HCT116 (cell line): ENCODE measurements at regions not wholly inside any gene's neighbourhood (a gene's known extent, or its start where the extent isn't known, plus 50 kb on each side); places are given as distances from the start of the nearest gene placed in this dataset.

Experiments used
- ATAC-seq: fragments of 200-7000 bp; cut with Tn5 transposase; 2 replicates; pipeline ENCODE4 v1.9.1; 2020; ENCODE audit warnings: mild to moderate bottlenecking, moderate library complexity
- BruUV-seq: library from RNA; stranded (reverse); fragments of 400-500 nt; replicated peaks from 2 replicates; lab custom pipeline; 2021; lab: Mats Ljungman, UMichigan
- CTCF ChIA-PET: fragments of 300-600 bp; sonication (Branson Sonifier 250); formaldehyde crosslinking; loops from one replicate; lab custom pipeline; 2021; ENCODE audit warnings: antibody characterized with exemption; lab: Charles Lee
- POLR2A ChIA-PET: fragments of 300-600, 350-600 bp; sonication (Branson Sonifier 250); formaldehyde crosslinking; loops from one replicate; lab custom pipeline; 2021; ENCODE audit warnings: antibody characterized with exemption; lab: Charles Lee
- RAD21 ChIA-PET, 2 experiments: fragments of 300-600 bp; sonication (Branson Sonifier 250); formaldehyde crosslinking; loops; one replicate each; lab custom pipeline; 2023; ENCODE audit warnings: low total read pairs in 2 of 2; ENCODE audit not compliant: uncharacterized antibody in 2 of 2, unreplicated experiment in 2 of 2, low non-redundant PET in 1 of 2; lab: Charles Lee
- DNase-seq: peaks from one replicate; pipeline ENCODE4 v3.0.0-alpha.2; 2010; ENCODE audit warnings: low read depth, low spot score
- H2AFZ ChIP-seq: fragments of 200-600 bp; shearing (Covaris generic), sonication (generic); 2 replicates; pipeline ENCODE4 v1.6.1; 2017; ENCODE audit warnings: low read depth, mixed run types, mixed read lengths, antibody characterized with exemption, low read length; ENCODE audit not compliant: poor library complexity, severe bottlenecking
- H3K27ac ChIP-seq: 2 replicates; pipeline ENCODE4 v1.5.1; 2012; ENCODE audit warnings: low read depth, low read length
- H3K27me3 ChIP-seq: fragments of 200-600 bp; sonication (generic); 2 replicates; pipeline ENCODE4 v1.6.1; 2016; ENCODE audit warnings: mixed run types, low read length, mixed read lengths; ENCODE audit not compliant: insufficient read depth
- H3K36me3 ChIP-seq, 2 experiments: fragments of 200-500 bp in 1 of 2; fragments of 200-600 bp in 1 of 2; sonication (Bioruptor generic) in 1 of 2; sonication (generic) in 1 of 2; 2 replicates each; pipeline versions ENCODE4 v1.5.1 to v1.6.1; 2014 to 2016; ENCODE audit warnings: low read length in 2 of 2, inconsistent platforms in 1 of 2, mixed read lengths in 1 of 2, mixed run types in 1 of 2; ENCODE audit not compliant: insufficient read depth in 2 of 2, control insufficient read depth in 1 of 2
- H3K4me1 ChIP-seq, 2 experiments: fragments of 200-600 bp in 1 of 2; sonication (generic) in 1 of 2; 2 replicates each; pipeline versions ENCODE4 v1.5.1 to v1.6.1; 2012 to 2017; ENCODE audit warnings: low read length in 2 of 2, inconsistent platforms in 1 of 2, mild to moderate bottlenecking in 1 of 2, mixed read lengths in 1 of 2, mixed run types in 1 of 2, moderate library complexity in 1 of 2; ENCODE audit not compliant: insufficient read depth in 2 of 2, control insufficient read depth in 1 of 2
- H3K4me2 ChIP-seq: fragments of 200-600 bp; sonication (generic); 2 replicates; pipeline ENCODE4 v1.6.1; 2017; ENCODE audit warnings: mixed run types, low read length, mixed read lengths
- H3K4me3 ChIP-seq, 2 experiments: fragments of 200-600 bp in 1 of 2; sonication (generic) in 1 of 2; replicated peaks in 1 of 2; 2 replicates each; pipeline ENCODE4 v1.5.1; 2011 to 2016; ENCODE audit warnings: low read length in 2 of 2, control low read depth in 1 of 2, low read depth in 1 of 2, mild to moderate bottlenecking in 1 of 2, mixed read lengths in 1 of 2, mixed run types in 1 of 2
- H3K79me2 ChIP-seq: fragments of 200-600 bp; sonication (generic); 2 replicates; pipeline ENCODE4 v1.6.1; 2017; ENCODE audit warnings: mild to moderate bottlenecking, mixed run types, low read length, moderate library complexity, mixed read lengths; ENCODE audit not compliant: insufficient read depth
- H3K9ac ChIP-seq: fragments of 200-600 bp; sonication (generic); 2 replicates; pipeline ENCODE4 v1.6.1; 2016; ENCODE audit warnings: low read length, mixed read lengths
- H3K9me2 ChIP-seq: fragments of 200-600 bp; sonication (generic), shearing (Covaris generic); 2 replicates; pipeline ENCODE4 v1.6.1; 2017; ENCODE audit warnings: mixed run types, mild to moderate bottlenecking, moderate library complexity; ENCODE audit not compliant: insufficient read depth
- H3K9me3 ChIP-seq, 2 experiments: fragments of 200-500 bp in 1 of 2; fragments of 200-600 bp in 1 of 2; sonication (Bioruptor generic) in 1 of 2; sonication (generic) in 1 of 2; 2 replicates each; pipeline ENCODE4 v1.6.1; 2014 to 2017; ENCODE audit warnings: low read length in 2 of 2, mixed read lengths in 2 of 2, inconsistent platforms in 1 of 2, low read depth in 1 of 2, mild to moderate bottlenecking in 1 of 2, mixed run types in 1 of 2, moderate library complexity in 1 of 2; ENCODE audit not compliant: control insufficient read depth in 1 of 2, insufficient read depth in 1 of 2
- H4K20me1 ChIP-seq: fragments of 200-600 bp; sonication (generic), shearing (Covaris generic); 2 replicates; pipeline ENCODE4 v1.6.1; 2017; ENCODE audit warnings: mixed run types, mild to moderate bottlenecking, moderate library complexity; ENCODE audit not compliant: insufficient read depth
- CBX3 ChIP-seq: IDR thresholded peaks from 2 replicates; pipeline ENCODE4 v1.6.1; 2012; ENCODE audit warnings: low read depth
- CEBPB ChIP-seq: IDR thresholded peaks from 2 replicates; pipeline ENCODE4 v1.6.1; 2012; ENCODE audit warnings: low read depth
- EGR1 ChIP-seq: IDR thresholded peaks from 2 replicates; pipeline ENCODE4 v1.6.1; 2012; ENCODE audit warnings: low read depth
- EZH2 ChIP-seq: fragments of 200-600 bp; sonication (generic); IDR thresholded peaks from 2 replicates; pipeline ENCODE4 v1.6.1; 2017; ENCODE audit warnings: antibody characterized with exemption, mixed run types
- EZH2phosphoT487 ChIP-seq: fragments of 200-600 bp; IDR thresholded peaks from 2 replicates; pipeline ENCODE4 v1.6.1; 2018; ENCODE audit warnings: antibody characterized with exemption, borderline replicate concordance
- JUND ChIP-seq: IDR thresholded peaks from 2 replicates; pipeline ENCODE4 v1.6.1; 2012
- POLR2A ChIP-seq: IDR thresholded peaks from 2 replicates; pipeline ENCODE4 v1.7.0; 2011; ENCODE audit warnings: borderline replicate concordance; ENCODE audit not compliant: insufficient read depth, insufficient read length; ENCODE audit errors: extremely low read depth
- POLR2AphosphoS5 ChIP-seq: IDR thresholded peaks from 2 replicates; pipeline ENCODE4 v1.6.1; 2011; ENCODE audit warnings: mild to moderate bottlenecking, low read depth, low read length, moderate library complexity
- RAD21 ChIP-seq: IDR thresholded peaks from 2 replicates; pipeline ENCODE4 v1.6.1; 2012; ENCODE audit warnings: low read depth, mild to moderate bottlenecking
- SIN3A ChIP-seq: IDR thresholded peaks from 2 replicates; pipeline ENCODE4 v1.6.1; 2012; ENCODE audit warnings: low read depth
- SRF ChIP-seq: IDR thresholded peaks from 2 replicates; pipeline ENCODE4 v1.6.1; 2012; ENCODE audit warnings: low read depth
- TCF7L2 ChIP-seq: IDR thresholded peaks from 2 replicates; pipeline ENCODE4 v1.7.0; 2011; ENCODE audit warnings: borderline replicate concordance, inconsistent platforms; ENCODE audit not compliant: insufficient read depth, insufficient read length; ENCODE audit errors: extremely low read depth
- YY1 ChIP-seq: IDR thresholded peaks from 2 replicates; pipeline ENCODE4 v1.6.1; 2011; ENCODE audit warnings: low read length, low read depth, moderate library complexity, mild to moderate bottlenecking; ENCODE audit not compliant: insufficient replicate concordance; ENCODE audit errors: extremely low read depth
- ZBTB33 ChIP-seq: IDR thresholded peaks from 2 replicates; pipeline ENCODE4 v1.6.1; 2011; ENCODE audit warnings: mild to moderate bottlenecking, low read length, moderate library complexity; ENCODE audit not compliant: insufficient replicate concordance; ENCODE audit errors: extremely low read depth
- ZNF274 ChIP-seq: fragments of 200-500 bp; sonication (Bioruptor generic); IDR thresholded peaks from 2 replicates; pipeline ENCODE4 v1.6.1; 2014; ENCODE audit warnings: mild to moderate bottlenecking, low read depth, low read length, inconsistent platforms
- intact Hi-C: fragments of 100-400 bp; cut with micrococcal nuclease; formaldehyde crosslinking; loops from 2 replicates; pipeline ENCODE4 v1.10.0; 2022
- TF ChIP-seq, protein P1 (sequence below): IDR thresholded peaks from 2 replicates; pipeline ENCODE4 v1.6.1; 2012; ENCODE audit warnings: low read depth
- TF ChIP-seq, protein P2 (sequence below), 3 experiments: fragments of 200-600 bp in 1 of 3; sonication (generic) in 1 of 3; IDR thresholded peaks in 2 of 3; conservative IDR thresholded peaks in 1 of 3; 2 replicates each; pipeline ENCODE4 v1.5.1; 2012 to 2017; ENCODE audit warnings: low read depth in 2 of 3, low read length in 2 of 3, antibody characterized with exemption in 1 of 3, borderline replicate concordance in 1 of 3, control low read depth in 1 of 3, mild to moderate bottlenecking in 1 of 3, mixed read lengths in 1 of 3, mixed run types in 1 of 3, moderate library complexity in 1 of 3; ENCODE audit not compliant: insufficient read depth in 1 of 3
- TF ChIP-seq, protein P3 (sequence below): IDR thresholded peaks from 2 replicates; pipeline ENCODE4 v1.6.1; 2012

DNA sequence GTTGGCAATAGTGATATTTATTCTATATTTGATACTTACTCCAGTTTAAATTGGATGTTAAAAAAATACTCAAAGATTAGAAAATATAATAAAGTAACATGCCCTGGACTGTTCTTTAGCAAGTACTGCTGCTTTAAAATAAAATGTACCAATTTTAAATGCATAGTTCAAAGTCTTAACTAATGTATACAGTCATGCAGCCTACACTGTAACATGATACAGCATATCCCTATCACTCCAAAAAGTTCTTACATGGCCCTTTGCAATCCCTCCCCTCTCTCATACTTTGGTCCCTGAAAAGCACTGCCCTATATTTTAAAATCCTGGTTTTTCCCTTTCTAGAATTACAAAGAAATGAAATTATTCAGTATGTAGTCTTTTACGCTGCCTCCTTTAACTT lies 726.6 kb downstream of the LTN1 start:
- Histone ChIP-seq H3K4me1 (no peaks in the 10 kb centered on the region), H3K36me3 (no peaks in the 10 kb centered on the region), H3K9ac (no peak overlapping the region), H3K9me2 (no peaks in the 10 kb centered on the region), H3K9me3 (peaks cover 10 to 13% of the 10 kb centered on the region in 2 experiments; a peak in 2 of 4 replicates), H2AFZ (no peak overlapping the region), H3K4me2 (no peak overlapping the region), H3K4me3 (no peak overlapping the region), H4K20me1 (no peaks in the 10 kb centered on the region), H3K27me3 (no peaks in the 10 kb centered on the region), H3K79me2 (no peaks in the 10 kb centered on the region), H3K27ac (no peak overlapping the region)
- DNase-seq (no peak), ATAC-seq (no peak)
- ChIA-PET CTCF (no interaction called here), POLR2A (no interaction called here), RAD21 (no interaction called here)
- intact Hi-C loops, result no loop called here
- no TSS peak for BruUV-seq
- TF ChIP-seq POLR2AphosphoS5, result no peak
- no peak for TF ChIP-seq TCF7L2
- TF ChIP-seq, protein P1, sequence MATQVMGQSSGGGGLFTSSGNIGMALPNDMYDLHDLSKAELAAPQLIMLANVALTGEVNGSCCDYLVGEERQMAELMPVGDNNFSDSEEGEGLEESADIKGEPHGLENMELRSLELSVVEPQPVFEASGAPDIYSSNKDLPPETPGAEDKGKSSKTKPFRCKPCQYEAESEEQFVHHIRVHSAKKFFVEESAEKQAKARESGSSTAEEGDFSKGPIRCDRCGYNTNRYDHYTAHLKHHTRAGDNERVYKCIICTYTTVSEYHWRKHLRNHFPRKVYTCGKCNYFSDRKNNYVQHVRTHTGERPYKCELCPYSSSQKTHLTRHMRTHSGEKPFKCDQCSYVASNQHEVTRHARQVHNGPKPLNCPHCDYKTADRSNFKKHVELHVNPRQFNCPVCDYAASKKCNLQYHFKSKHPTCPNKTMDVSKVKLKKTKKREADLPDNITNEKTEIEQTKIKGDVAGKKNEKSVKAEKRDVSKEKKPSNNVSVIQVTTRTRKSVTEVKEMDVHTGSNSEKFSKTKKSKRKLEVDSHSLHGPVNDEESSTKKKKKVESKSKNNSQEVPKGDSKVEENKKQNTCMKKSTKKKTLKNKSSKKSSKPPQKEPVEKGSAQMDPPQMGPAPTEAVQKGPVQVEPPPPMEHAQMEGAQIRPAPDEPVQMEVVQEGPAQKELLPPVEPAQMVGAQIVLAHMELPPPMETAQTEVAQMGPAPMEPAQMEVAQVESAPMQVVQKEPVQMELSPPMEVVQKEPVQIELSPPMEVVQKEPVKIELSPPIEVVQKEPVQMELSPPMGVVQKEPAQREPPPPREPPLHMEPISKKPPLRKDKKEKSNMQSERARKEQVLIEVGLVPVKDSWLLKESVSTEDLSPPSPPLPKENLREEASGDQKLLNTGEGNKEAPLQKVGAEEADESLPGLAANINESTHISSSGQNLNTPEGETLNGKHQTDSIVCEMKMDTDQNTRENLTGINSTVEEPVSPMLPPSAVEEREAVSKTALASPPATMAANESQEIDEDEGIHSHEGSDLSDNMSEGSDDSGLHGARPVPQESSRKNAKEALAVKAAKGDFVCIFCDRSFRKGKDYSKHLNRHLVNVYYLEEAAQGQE, result no peak
- TF ChIP-seq, protein P2, sequence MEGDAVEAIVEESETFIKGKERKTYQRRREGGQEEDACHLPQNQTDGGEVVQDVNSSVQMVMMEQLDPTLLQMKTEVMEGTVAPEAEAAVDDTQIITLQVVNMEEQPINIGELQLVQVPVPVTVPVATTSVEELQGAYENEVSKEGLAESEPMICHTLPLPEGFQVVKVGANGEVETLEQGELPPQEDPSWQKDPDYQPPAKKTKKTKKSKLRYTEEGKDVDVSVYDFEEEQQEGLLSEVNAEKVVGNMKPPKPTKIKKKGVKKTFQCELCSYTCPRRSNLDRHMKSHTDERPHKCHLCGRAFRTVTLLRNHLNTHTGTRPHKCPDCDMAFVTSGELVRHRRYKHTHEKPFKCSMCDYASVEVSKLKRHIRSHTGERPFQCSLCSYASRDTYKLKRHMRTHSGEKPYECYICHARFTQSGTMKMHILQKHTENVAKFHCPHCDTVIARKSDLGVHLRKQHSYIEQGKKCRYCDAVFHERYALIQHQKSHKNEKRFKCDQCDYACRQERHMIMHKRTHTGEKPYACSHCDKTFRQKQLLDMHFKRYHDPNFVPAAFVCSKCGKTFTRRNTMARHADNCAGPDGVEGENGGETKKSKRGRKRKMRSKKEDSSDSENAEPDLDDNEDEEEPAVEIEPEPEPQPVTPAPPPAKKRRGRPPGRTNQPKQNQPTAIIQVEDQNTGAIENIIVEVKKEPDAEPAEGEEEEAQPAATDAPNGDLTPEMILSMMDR (IDR thresholded peaks at IDR 0.05 in 2 of 3, conservative IDR thresholded peaks at IDR 0.05 in 1 of 3; ENCODE audit: borderline replicate concordance in 1 of 3, insufficient read depth in 1 of 3, low read depth in 2 of 3, low read length in 2 of 3), result no peak
- TF ChIP-seq YY1, result no peak
- no peak for TF ChIP-seq POLR2A
- no peak for TF ChIP-seq SIN3A
- TF ChIP-seq CBX3, result no peak
- TF ChIP-seq RAD21, result no peak
- no peak for TF ChIP-seq ZNF274
- no peak for TF ChIP-seq CEBPB
- TF ChIP-seq EGR1, result no peak
- TF ChIP-seq EZH2, result no peak
- no peak for TF ChIP-seq SRF
- TF ChIP-seq JUND, result no peak
- TF ChIP-seq ZBTB33, result no peak
- TF ChIP-seq EZH2phosphoT487, result no peak
- TF ChIP-seq, protein P3, sequence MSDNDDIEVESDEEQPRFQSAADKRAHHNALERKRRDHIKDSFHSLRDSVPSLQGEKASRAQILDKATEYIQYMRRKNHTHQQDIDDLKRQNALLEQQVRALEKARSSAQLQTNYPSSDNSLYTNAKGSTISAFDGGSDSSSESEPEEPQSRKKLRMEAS, result no peak
